ENCODE measurements at regions not wholly inside any gene's neighbourhood (a gene's known extent, or its start where the extent isn't known, plus 50 kb on each side); places are given as distances from the start of the nearest gene placed in this dataset.

DNA sequence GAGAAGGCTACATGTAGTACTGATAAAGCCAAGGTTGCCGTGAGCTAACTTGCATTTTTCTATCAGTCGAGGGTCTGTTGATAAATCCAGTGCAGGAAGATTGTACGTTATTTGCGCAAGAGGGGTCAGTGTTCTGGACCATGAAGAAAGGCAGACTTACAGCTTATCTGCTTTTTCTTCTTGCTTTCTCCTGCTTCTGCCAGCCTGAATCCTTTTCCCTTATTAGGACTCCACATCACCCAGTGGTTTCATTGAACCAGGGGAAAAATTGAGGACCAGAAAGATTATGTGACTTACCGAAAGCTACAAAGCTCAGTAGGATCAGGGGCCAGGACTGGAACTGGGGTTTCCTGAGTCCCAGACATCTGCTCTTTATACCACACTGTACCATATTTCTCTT lies 534.6 kb upstream of the BRINP1 start:
- POLR2A ChIA-PET (ENCODE audit: partially characterized antibody), result no interaction called here
- H3K27ac Mint-ChIP-seq, result no peak overlapping the region
- intact Hi-C loops (cut with micrococcal nuclease), result no loop called here
- H3K4me1 Mint-ChIP-seq, result no peaks in the 10 kb centered on the region
- Histone ChIP-seq H3K4me1 (ENCODE audit: insufficient read depth, low read length) (no peaks in the 10 kb centered on the region), H3K27me3 (ENCODE audit: insufficient read depth, low read length) (no peaks in the 10 kb centered on the region), H3K9me3 (ENCODE audit: control insufficient read depth in 1 of 2, low read length in 2 of 2) (no peaks in the 10 kb centered on the region), H3K4me3 (ENCODE audit: low read length in 2 of 2) (no peak overlapping the region), H3K36me3 (ENCODE audit: insufficient read depth, low read length) (no peaks in the 10 kb centered on the region), H3K27ac (ENCODE audit: low read depth, low read length) (no peak overlapping the region)
- no peak overlapping the region for H3K4me3 Mint-ChIP-seq
- DNase-seq, result no peak
- peaks cover 0 to 2% of the 10 kb centered on the region in 2 donors for H3K27me3 Mint-ChIP-seq
- H3K9me3 Mint-ChIP-seq, result peaks cover 2 to 11% (median 7%) of the 10 kb centered on the region in 8 donors
- CTCF ChIA-PET (ENCODE audit: partially characterized antibody), result no interaction called here
- H3K36me3 Mint-ChIP-seq, result no peaks in the 10 kb centered on the region

DNA sequence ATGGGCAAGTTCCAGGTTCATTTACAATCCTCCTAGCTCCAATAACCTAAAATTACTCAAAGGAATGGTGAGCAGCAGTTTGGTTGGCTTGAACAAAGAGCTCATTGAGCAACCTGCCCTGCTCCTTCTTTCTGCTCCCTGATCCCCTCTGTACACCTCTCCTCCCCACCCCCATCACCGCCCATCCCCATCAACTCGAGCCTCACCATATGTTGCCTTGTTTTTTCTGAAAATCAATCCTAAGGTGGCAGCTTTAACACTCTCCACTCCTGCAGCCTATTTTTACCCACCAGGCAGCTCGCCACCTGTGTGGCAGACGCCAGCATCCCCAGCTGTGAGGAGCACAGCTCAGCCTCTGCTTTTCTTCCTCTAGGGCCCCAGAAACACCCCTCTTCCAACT lies 533.4 kb upstream of the BRINP1 start:
- POLR2A ChIA-PET (ENCODE audit: partially characterized antibody), result no interaction called here
- H3K4me3 Mint-ChIP-seq, result no peak overlapping the region
- H3K4me1 ChIP-seq (ENCODE audit: insufficient read depth, low read length), result no peaks in the 10 kb centered on the region
- CTCF ChIA-PET (ENCODE audit: partially characterized antibody), result no interaction called here
- intact Hi-C loops (cut with micrococcal nuclease), result no loop called here
- H3K36me3 Mint-ChIP-seq, result no peaks in the 10 kb centered on the region
- H3K27ac ChIP-seq (ENCODE audit: low read depth, low read length), result no peak overlapping the region
- no peak overlapping the region for H3K27ac Mint-ChIP-seq
- H3K9me3 Mint-ChIP-seq, result peaks cover 0 to 9% (median 4%) of the 10 kb centered on the region in 8 donors
- H3K4me3 ChIP-seq (ENCODE audit: low read length in 2 of 2), result no peak overlapping the region
- no peak for DNase-seq
- peaks cover 0 to 2% of the 10 kb centered on the region in 2 donors for H3K27me3 Mint-ChIP-seq
- H3K27me3 ChIP-seq (ENCODE audit: insufficient read depth, low read length), result no peaks in the 10 kb centered on the region
- no peaks in the 10 kb centered on the region for H3K4me1 Mint-ChIP-seq
- H3K9me3 ChIP-seq (ENCODE audit: control insufficient read depth in 1 of 2, low read length in 2 of 2), result no peaks in the 10 kb centered on the region
- H3K36me3 ChIP-seq (ENCODE audit: insufficient read depth, low read length), result no peaks in the 10 kb centered on the region

DNA sequence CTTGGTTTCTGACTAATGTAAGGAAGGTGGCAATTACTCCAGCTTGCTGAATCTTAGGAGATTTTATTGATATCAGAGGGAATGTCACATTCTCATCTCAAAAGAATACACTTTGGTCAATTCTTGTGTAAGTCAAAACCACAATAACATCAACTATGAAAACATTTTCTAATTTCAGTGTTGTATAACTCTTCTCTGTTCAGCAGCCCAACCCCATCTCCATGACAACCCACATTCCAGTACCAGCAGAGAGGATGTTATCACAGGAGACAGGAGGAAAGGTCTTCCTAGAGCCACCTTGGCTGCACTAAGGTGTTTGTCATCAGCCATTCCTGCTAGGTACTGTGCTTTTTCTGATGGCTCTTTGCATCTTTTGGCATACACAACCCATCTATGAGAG lies 529.1 kb upstream of the BRINP1 start:
- no peak overlapping the region for H3K27ac Mint-ChIP-seq
- Histone ChIP-seq H3K9me3 (ENCODE audit: control insufficient read depth in 1 of 2, low read length in 2 of 2) (no peaks in the 10 kb centered on the region), H3K4me1 (ENCODE audit: insufficient read depth, low read length) (no peaks in the 10 kb centered on the region), H3K4me3 (ENCODE audit: low read length in 2 of 2) (no peak overlapping the region), H3K27ac (ENCODE audit: low read depth, low read length) (no peak overlapping the region), H3K27me3 (ENCODE audit: insufficient read depth, low read length) (no peaks in the 10 kb centered on the region), H3K36me3 (ENCODE audit: insufficient read depth, low read length) (no peaks in the 10 kb centered on the region)
- no peaks in the 10 kb centered on the region for H3K4me1 Mint-ChIP-seq
- ChIA-PET CTCF (ENCODE audit: partially characterized antibody) (no interaction called here), POLR2A (ENCODE audit: partially characterized antibody) (no interaction called here)
- H3K9me3 Mint-ChIP-seq, result peaks cover 0 to 5% (median 3%) of the 10 kb centered on the region in 8 donors
- intact Hi-C loops (cut with micrococcal nuclease), result no loop called here
- H3K36me3 Mint-ChIP-seq, result no peaks in the 10 kb centered on the region
- H3K4me3 Mint-ChIP-seq, result no peak overlapping the region
- no peak for DNase-seq
- peaks cover 0 to 4% of the 10 kb centered on the region in 2 donors for H3K27me3 Mint-ChIP-seq

DNA sequence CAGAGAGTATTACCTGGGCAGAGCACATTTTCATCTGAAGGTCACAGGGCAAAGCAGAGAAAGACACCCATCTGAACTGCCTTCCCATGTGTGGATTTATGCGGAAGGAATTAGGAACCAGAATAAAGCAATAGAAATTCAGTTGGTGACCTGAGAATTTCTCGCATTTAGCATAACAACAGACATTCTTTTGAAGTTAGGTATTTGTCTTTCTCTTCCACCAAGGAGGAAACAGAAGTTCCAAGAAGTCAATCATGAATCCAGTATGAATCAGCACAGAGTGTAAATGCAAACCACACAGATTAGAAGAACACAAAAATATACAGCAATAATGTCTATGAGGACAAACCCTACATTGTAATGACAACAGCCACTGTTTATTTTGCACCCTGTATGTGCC lies 515.2 kb upstream of the BRINP1 start:
- intact Hi-C loops (cut with micrococcal nuclease), result no loop called here
- Histone ChIP-seq H3K4me1 (ENCODE audit: insufficient read depth, low read length) (no peaks in the 10 kb centered on the region), H3K4me3 (ENCODE audit: low read length in 2 of 2) (no peak overlapping the region), H3K27me3 (ENCODE audit: insufficient read depth, low read length) (no peaks in the 10 kb centered on the region), H3K36me3 (ENCODE audit: insufficient read depth, low read length) (no peaks in the 10 kb centered on the region), H3K27ac (ENCODE audit: low read depth, low read length) (no peak overlapping the region), H3K9me3 (ENCODE audit: control insufficient read depth in 1 of 2, low read length in 2 of 2) (no peaks in the 10 kb centered on the region)
- DNase-seq, result no peak
- ChIA-PET POLR2A (ENCODE audit: partially characterized antibody) (no interaction called here), CTCF (ENCODE audit: partially characterized antibody) (no interaction called here)
- Mint-ChIP-seq H3K36me3 (no peaks in the 10 kb centered on the region), H3K4me1 (no peaks in the 10 kb centered on the region), H3K27me3 (no peaks in the 10 kb centered on the region), H3K27ac (no peak overlapping the region), H3K4me3 (no peak overlapping the region), H3K9me3 (peaks cover 0 to 4% (median 1%) of the 10 kb centered on the region in 8 donors)

DNA sequence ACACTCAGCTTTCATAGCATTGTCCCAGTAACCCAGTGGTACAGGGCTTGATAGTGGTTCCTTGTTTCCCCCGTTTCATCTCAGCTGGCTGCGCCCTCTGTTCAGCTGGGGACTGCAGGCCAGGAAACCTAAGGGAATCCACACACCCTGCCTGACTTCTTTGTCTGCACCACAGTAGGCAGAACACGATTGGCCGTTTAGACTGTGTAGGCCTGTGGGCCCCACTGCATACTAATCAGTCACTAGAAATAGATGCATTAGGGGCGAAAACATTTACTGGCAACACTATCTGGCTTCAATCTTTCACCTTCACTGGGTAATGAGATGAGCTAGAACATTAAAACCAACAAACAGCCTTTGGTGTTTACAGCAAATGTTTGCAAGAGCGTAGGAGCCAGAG lies 512.7 kb upstream of the BRINP1 start:
- no peak overlapping the region for H3K4me3 Mint-ChIP-seq
- Histone ChIP-seq H3K27me3 (ENCODE audit: insufficient read depth, low read length) (no peaks in the 10 kb centered on the region), H3K4me1 (ENCODE audit: insufficient read depth, low read length) (no peaks in the 10 kb centered on the region), H3K36me3 (ENCODE audit: insufficient read depth, low read length) (no peaks in the 10 kb centered on the region), H3K27ac (ENCODE audit: low read depth, low read length) (no peak overlapping the region), H3K9me3 (ENCODE audit: control insufficient read depth in 1 of 2, low read length in 2 of 2) (no peaks in the 10 kb centered on the region), H3K4me3 (ENCODE audit: low read length in 2 of 2) (no peak overlapping the region)
- POLR2A ChIA-PET (ENCODE audit: partially characterized antibody), result no interaction called here
- intact Hi-C loops (cut with micrococcal nuclease), result no loop called here
- no peak for DNase-seq
- H3K27ac Mint-ChIP-seq, result no peak overlapping the region
- H3K4me1 Mint-ChIP-seq, result no peaks in the 10 kb centered on the region
- H3K9me3 Mint-ChIP-seq, result peaks cover 0 to 4% (median 1%) of the 10 kb centered on the region in 8 donors
- CTCF ChIA-PET (ENCODE audit: partially characterized antibody), result no interaction called here
- no peaks in the 10 kb centered on the region for H3K36me3 Mint-ChIP-seq
- no peaks in the 10 kb centered on the region for H3K27me3 Mint-ChIP-seq

DNA sequence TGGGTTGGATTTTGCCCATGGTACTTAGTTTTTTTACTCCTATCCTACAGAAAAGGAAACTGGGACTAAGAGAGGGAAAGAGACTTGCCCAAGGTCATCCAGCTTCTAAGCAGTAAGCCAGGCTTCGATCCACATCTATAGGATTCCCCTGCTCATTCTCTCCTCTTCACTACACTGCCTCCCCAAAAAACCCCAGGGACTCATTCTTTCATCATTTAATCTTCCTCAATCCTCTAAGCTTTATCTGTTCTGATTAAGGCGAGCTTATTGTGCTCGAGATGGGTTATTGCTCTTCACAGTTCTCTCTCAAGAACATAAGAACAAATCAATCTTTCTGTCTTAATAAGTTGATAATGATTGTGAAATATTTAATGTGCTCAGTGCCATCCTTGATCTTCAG lies 511.1 kb upstream of the BRINP1 start:
- intact Hi-C loops (cut with micrococcal nuclease), result no loop called here
- Histone ChIP-seq H3K4me1 (ENCODE audit: insufficient read depth, low read length) (no peaks in the 10 kb centered on the region), H3K27ac (ENCODE audit: low read depth, low read length) (no peak overlapping the region), H3K36me3 (ENCODE audit: insufficient read depth, low read length) (no peaks in the 10 kb centered on the region), H3K27me3 (ENCODE audit: insufficient read depth, low read length) (no peaks in the 10 kb centered on the region), H3K9me3 (ENCODE audit: control insufficient read depth in 1 of 2, low read length in 2 of 2) (no peaks in the 10 kb centered on the region), H3K4me3 (ENCODE audit: low read length in 2 of 2) (no peak overlapping the region)
- ChIA-PET CTCF (ENCODE audit: partially characterized antibody) (no interaction called here), POLR2A (ENCODE audit: partially characterized antibody) (no interaction called here)
- H3K9me3 Mint-ChIP-seq, result peaks cover 0 to 4% (median 1%) of the 10 kb centered on the region in 8 donors
- no peak for DNase-seq
- no peak overlapping the region for H3K27ac Mint-ChIP-seq
- no peaks in the 10 kb centered on the region for H3K36me3 Mint-ChIP-seq
- no peaks in the 10 kb centered on the region for H3K4me1 Mint-ChIP-seq
- no peaks in the 10 kb centered on the region for H3K27me3 Mint-ChIP-seq
- H3K4me3 Mint-ChIP-seq, result no peak overlapping the region

DNA sequence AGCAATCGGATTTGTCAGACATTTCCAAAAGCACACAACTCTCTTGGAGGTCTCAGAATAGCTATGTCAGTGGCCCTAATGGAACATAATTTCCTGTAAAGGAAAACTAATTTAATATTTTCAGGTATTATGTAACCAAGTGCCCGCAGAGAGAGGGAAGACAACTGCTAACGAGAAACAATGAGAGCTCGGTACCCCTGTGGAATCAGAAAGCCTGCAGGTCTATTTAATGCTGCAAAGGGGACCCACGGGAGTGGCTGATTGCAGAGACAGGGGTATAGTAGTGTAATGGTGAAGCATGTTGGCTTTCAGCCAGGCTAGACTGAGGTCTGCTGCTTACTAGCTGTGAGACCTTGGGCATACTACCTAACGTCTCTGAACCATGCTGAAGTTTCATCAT lies 508.1 kb upstream of the BRINP1 start:
- no peaks in the 10 kb centered on the region for H3K36me3 Mint-ChIP-seq
- Histone ChIP-seq H3K27me3 (ENCODE audit: insufficient read depth, low read length) (no peaks in the 10 kb centered on the region), H3K4me1 (ENCODE audit: insufficient read depth, low read length) (no peaks in the 10 kb centered on the region), H3K36me3 (ENCODE audit: insufficient read depth, low read length) (no peaks in the 10 kb centered on the region), H3K9me3 (ENCODE audit: control insufficient read depth in 1 of 2, low read length in 2 of 2) (no peaks in the 10 kb centered on the region), H3K4me3 (ENCODE audit: low read length in 2 of 2) (no peak overlapping the region), H3K27ac (ENCODE audit: low read depth, low read length) (no peak overlapping the region)
- no peaks in the 10 kb centered on the region for H3K27me3 Mint-ChIP-seq
- no peak overlapping the region for H3K27ac Mint-ChIP-seq
- H3K9me3 Mint-ChIP-seq, result peaks cover 0 to 6% (median 0%) of the 10 kb centered on the region in 8 donors
- ChIA-PET CTCF (ENCODE audit: partially characterized antibody) (no interaction called here), POLR2A (ENCODE audit: partially characterized antibody) (no interaction called here)
- no peak overlapping the region for H3K4me3 Mint-ChIP-seq
- intact Hi-C loops (cut with micrococcal nuclease), result no loop called here
- no peaks in the 10 kb centered on the region for H3K4me1 Mint-ChIP-seq
- no peak for DNase-seq

DNA sequence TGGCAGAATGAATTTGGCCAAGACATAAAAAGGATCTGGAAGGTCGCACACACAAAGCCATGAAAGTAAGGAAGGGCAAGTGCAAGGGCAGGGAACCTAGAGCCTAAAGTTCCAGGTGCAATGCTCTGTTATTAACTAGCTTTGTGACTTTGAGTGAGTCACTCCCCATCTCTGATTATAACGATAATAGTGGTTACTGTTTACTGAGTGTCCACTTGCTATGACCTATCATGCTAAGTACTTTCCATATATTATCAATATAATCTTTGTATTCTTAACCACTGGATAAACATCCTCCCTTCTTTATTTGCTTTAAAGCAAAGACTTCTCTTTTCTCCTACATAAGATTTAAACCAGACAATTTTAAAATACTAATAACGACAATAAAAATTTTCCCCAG lies 504.6 kb upstream of the BRINP1 start:
- Mint-ChIP-seq H3K27ac (no peak overlapping the region), H3K4me3 (no peak overlapping the region), H3K9me3 (peaks cover 0 to 6% (median 0%) of the 10 kb centered on the region in 8 donors), H3K4me1 (no peaks in the 10 kb centered on the region), H3K36me3 (no peaks in the 10 kb centered on the region), H3K27me3 (no peaks in the 10 kb centered on the region)
- ChIA-PET POLR2A (ENCODE audit: partially characterized antibody) (no interaction called here), CTCF (ENCODE audit: partially characterized antibody) (no interaction called here)
- intact Hi-C loops (cut with micrococcal nuclease), result no loop called here
- Histone ChIP-seq H3K27me3 (ENCODE audit: insufficient read depth, low read length) (no peaks in the 10 kb centered on the region), H3K36me3 (ENCODE audit: insufficient read depth, low read length) (no peaks in the 10 kb centered on the region), H3K9me3 (ENCODE audit: control insufficient read depth in 1 of 2, low read length in 2 of 2) (no peaks in the 10 kb centered on the region), H3K27ac (ENCODE audit: low read depth, low read length) (no peak overlapping the region), H3K4me3 (ENCODE audit: low read length in 2 of 2) (no peak overlapping the region), H3K4me1 (ENCODE audit: insufficient read depth, low read length) (no peaks in the 10 kb centered on the region)
- DNase-seq, result no peak
